SK-N-SH (cell line): ENCODE measurements at regions not wholly inside any gene's neighbourhood (a gene's known extent, or its start where the extent isn't known, plus 50 kb on each side); places are given as distances from the start of the nearest gene placed in this dataset.

ENCODE experiments used
- CTCF ChIA-PET: fragments of 300-600, 350-600 bp; formaldehyde crosslinking; extraction: SDS; loops from one replicate; lab custom pipeline; 2021; lab: Yijun Ruan, JAX
- POLR2A ChIA-PET: fragments of 350-600 bp; sonication (Branson Sonifier 250); formaldehyde crosslinking; extraction: SDS; loops from one replicate; lab custom pipeline; 2020; ENCODE audit warnings: antibody characterized with exemption, inconsistent platforms; lab: Yijun Ruan, JAX
- DNase-seq: peaks from one replicate; pipeline ENCODE4 v3.0.0; 2012
- H2AFZ ChIP-seq: fragments of 200-600 bp; sonication (generic); 2 replicates; pipeline ENCODE4 v1.8.1; 2016; ENCODE audit warnings: antibody characterized with exemption, mild to moderate bottlenecking, low read depth
- H3F3A ChIP-seq: fragments of 200-600 bp; sonication (generic); replicated peaks from 2 replicates; pipeline ENCODE3; 2016; ENCODE audit warnings: antibody characterized with exemption, mild to moderate bottlenecking; ENCODE audit not compliant: insufficient read depth
- H3K27ac ChIP-seq, 2 experiments: fragments of 200-500 bp in 1 of 2; fragments of 200-600 bp in 1 of 2; sonication (Bioruptor generic) in 1 of 2; sonication (generic), shearing (Covaris generic) in 1 of 2; 2 replicates each; pipeline versions ENCODE4 v1.5.1 to v1.6.1; 2014 to 2016; ENCODE audit warnings: low read depth in 2 of 2, inconsistent platforms in 1 of 2, low read length in 1 of 2, mild to moderate bottlenecking in 1 of 2, mixed read lengths in 1 of 2
- H3K27me3 ChIP-seq: fragments of 200-600 bp; sonication (generic), shearing (Covaris generic); 2 replicates; pipeline ENCODE4 v1.6.1; 2016; ENCODE audit warnings: mixed run types; ENCODE audit not compliant: insufficient read depth
- H3K36me3 ChIP-seq, 2 experiments: fragments of 200-500 bp in 1 of 2; fragments of 200-600 bp in 1 of 2; sonication (Bioruptor generic) in 1 of 2; sonication (generic) in 1 of 2; replicated peaks in 1 of 2; 2 replicates each; pipeline versions ENCODE3 to v1.5.1; 2014 to 2016; ENCODE audit warnings: low read length in 1 of 2, mild to moderate bottlenecking in 1 of 2; ENCODE audit not compliant: insufficient read depth in 2 of 2, control insufficient read depth in 1 of 2
- H3K4me1 ChIP-seq, 2 experiments: fragments of 200-500 bp in 1 of 2; fragments of 200-600 bp in 1 of 2; sonication (Bioruptor generic) in 1 of 2; sonication (generic), shearing (Covaris generic) in 1 of 2; 2 replicates each; pipeline versions ENCODE4 v1.5.1 to v1.6.1; 2014 to 2016; ENCODE audit warnings: low read depth in 1 of 2, low read length in 1 of 2, mixed run types in 1 of 2; ENCODE audit not compliant: insufficient read depth in 2 of 2, control insufficient read depth in 1 of 2
- H3K4me2 ChIP-seq: fragments of 200-600 bp; sonication (generic), shearing (Covaris generic); 2 replicates; pipeline ENCODE4 v1.6.1; 2017; ENCODE audit warnings: mixed run types
- H3K4me3 ChIP-seq, 2 experiments: fragments of 200-500 bp in 1 of 2; fragments of 200-600 bp in 1 of 2; sonication (Bioruptor generic) in 1 of 2; sonication (generic), shearing (Covaris generic) in 1 of 2; 2 replicates each; pipeline versions ENCODE4 v1.5.1 to v1.8.1; 2014 to 2016; ENCODE audit warnings: low read depth in 2 of 2, inconsistent platforms in 1 of 2, low read length in 1 of 2, mild to moderate bottlenecking in 1 of 2, mixed read lengths in 1 of 2, moderate library complexity in 1 of 2
- H3K79me2 ChIP-seq: fragments of 200-600 bp; sonication (generic); 2 replicates; pipeline ENCODE4 v1.8.1; 2017; ENCODE audit warnings: mild to moderate bottlenecking; ENCODE audit not compliant: insufficient read depth
- H3K9ac ChIP-seq: fragments of 200-600 bp; sonication (generic); 2 replicates; pipeline ENCODE4 v1.6.1; 2017; ENCODE audit warnings: mixed run types
- H3K9me2 ChIP-seq: fragments of 200-600 bp; sonication (generic); 2 replicates; pipeline ENCODE4 v1.6.1; 2017; ENCODE audit warnings: mixed run types
- H3K9me3 ChIP-seq: fragments of 200-600 bp; sonication (generic); 2 replicates; pipeline ENCODE4 v1.6.1; 2017; ENCODE audit warnings: mixed run types, mild to moderate bottlenecking, moderate library complexity
- H4K20me1 ChIP-seq: fragments of 200-600 bp; sonication (generic); 2 replicates; pipeline ENCODE4 v1.6.1; 2017; ENCODE audit warnings: mild to moderate bottlenecking, mixed run types; ENCODE audit not compliant: insufficient read depth
- ELF1 ChIP-seq: IDR thresholded peaks from 2 replicates; pipeline ENCODE4 v1.4.0; 2012
- EZH2phosphoT487 ChIP-seq: fragments of 200-600 bp; sonication (generic); IDR thresholded peaks from 2 replicates; pipeline ENCODE4 v1.6.1; 2017; ENCODE audit warnings: low read depth, mixed run types, mild to moderate bottlenecking, antibody characterized with exemption, moderate library complexity, borderline replicate concordance
- FOSL2 ChIP-seq: IDR thresholded peaks from 2 replicates; pipeline ENCODE4 v1.4.0; 2012; ENCODE audit warnings: low read depth, mild to moderate bottlenecking, moderate library complexity, borderline replicate concordance
- FOXJ3 ChIP-seq: sonication (generic); formaldehyde crosslinking; IDR thresholded peaks from 2 replicates; pipeline ENCODE4 v1.5.1; 2020; ENCODE audit warnings: mild to moderate bottlenecking, missing genetic modification reagents
- FOXM1 ChIP-seq: IDR thresholded peaks from 2 replicates; pipeline ENCODE4 v1.4.0; 2012; ENCODE audit warnings: low read depth, mild to moderate bottlenecking
- GATA2 ChIP-seq: sonication (generic); formaldehyde crosslinking; IDR thresholded peaks from 2 replicates; pipeline ENCODE4 v1.5.0; 2020; ENCODE audit warnings: mild to moderate bottlenecking, missing genetic modification reagents
- JUND ChIP-seq: IDR thresholded peaks from 2 replicates; pipeline ENCODE4 v1.4.0; 2012
- NFIC ChIP-seq: IDR thresholded peaks from 2 replicates; pipeline ENCODE4 v1.4.0; 2012; ENCODE audit warnings: borderline replicate concordance
- NRF1 ChIP-seq: IDR thresholded peaks from 2 replicates; pipeline ENCODE4 v1.6.1; 2012; ENCODE audit warnings: low read depth, mild to moderate bottlenecking, low read length
- POLR2AphosphoS5 ChIP-seq: IDR thresholded peaks from 2 replicates; pipeline ENCODE4 v1.6.1; 2012; ENCODE audit warnings: low read depth, low read length
- RAD21 ChIP-seq: IDR thresholded peaks from 2 replicates; pipeline ENCODE4 v1.6.1; 2012; ENCODE audit warnings: mild to moderate bottlenecking, low read length
- RXRA ChIP-seq: IDR thresholded peaks from 2 replicates; pipeline ENCODE4 v1.4.0; 2012; ENCODE audit warnings: low read depth, mild to moderate bottlenecking, borderline replicate concordance
- TAF1 ChIP-seq: IDR thresholded peaks from 2 replicates; pipeline ENCODE4 v1.6.1; 2012; ENCODE audit warnings: low read depth, mild to moderate bottlenecking, low read length, moderate library complexity, borderline replicate concordance
- YY1 ChIP-seq: IDR thresholded peaks from 2 replicates; pipeline ENCODE4 v1.4.0; 2012; ENCODE audit warnings: low read depth, mild to moderate bottlenecking
- WGBS: methylation state at CpG from one replicate; pipeline ENCODE4 v1.1.6; 2017; ENCODE audit warnings: low lambda C conversion rate; 5-methylcytosine and 5-hydroxymethylcytosine counted together
- TF ChIP-seq, protein P1 (sequence below): IDR thresholded peaks from 2 replicates; pipeline ENCODE4; 2012

DNA sequence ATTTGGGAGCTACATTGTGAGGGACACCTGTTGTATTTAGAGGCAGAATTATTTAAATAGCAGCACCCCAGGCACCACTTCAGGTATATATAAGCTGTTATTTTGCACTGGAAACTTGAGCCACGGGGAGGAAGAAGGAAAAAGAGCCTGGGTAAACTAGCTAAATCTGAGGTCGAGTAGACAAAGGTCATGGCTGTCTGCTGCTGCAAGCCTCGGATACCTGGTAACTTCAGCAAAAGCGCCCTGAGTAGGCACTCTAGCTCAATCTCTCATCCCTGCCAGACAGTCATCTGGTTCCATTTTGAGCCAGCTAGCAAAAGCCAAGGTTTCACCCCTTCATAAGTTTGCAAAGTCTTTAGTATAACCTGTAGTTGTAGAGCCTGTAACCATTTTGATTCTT lies 101.9 kb upstream of the ZNF644 start:
- H3K36me3 ChIP-seq, result no peaks in the 10 kb centered on the region
- H3K27ac ChIP-seq, result no peak overlapping the region
- no peaks in the 10 kb centered on the region for H3K9me2 ChIP-seq
- TF ChIP-seq FOXM1 (no peak), TAF1 (no peak), GATA2 (CRISPR knock-in tag) (no peak), NFIC (no peak), POLR2AphosphoS5 (no peak)
- TF ChIP-seq, protein P1, sequence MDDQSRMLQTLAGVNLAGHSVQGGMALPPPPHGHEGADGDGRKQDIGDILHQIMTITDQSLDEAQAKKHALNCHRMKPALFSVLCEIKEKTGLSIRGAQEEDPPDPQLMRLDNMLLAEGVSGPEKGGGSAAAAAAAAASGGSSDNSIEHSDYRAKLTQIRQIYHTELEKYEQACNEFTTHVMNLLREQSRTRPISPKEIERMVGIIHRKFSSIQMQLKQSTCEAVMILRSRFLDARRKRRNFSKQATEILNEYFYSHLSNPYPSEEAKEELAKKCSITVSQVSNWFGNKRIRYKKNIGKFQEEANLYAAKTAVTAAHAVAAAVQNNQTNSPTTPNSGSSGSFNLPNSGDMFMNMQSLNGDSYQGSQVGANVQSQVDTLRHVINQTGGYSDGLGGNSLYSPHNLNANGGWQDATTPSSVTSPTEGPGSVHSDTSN, result no peak
- no peaks in the 10 kb centered on the region for H3K9me3 ChIP-seq
- H3K4me3 ChIP-seq, result no peak overlapping the region
- WGBS, result 7% methylated on average over 4 of the region's 4 CpGs
- H3K9ac ChIP-seq, result no peak overlapping the region
- no peaks in the 10 kb centered on the region for H4K20me1 ChIP-seq
- no peaks in the 10 kb centered on the region for H3K4me1 ChIP-seq
- H3F3A ChIP-seq, result no peaks in the 10 kb centered on the region
- POLR2A ChIA-PET, result no interaction called here
- CTCF ChIA-PET, result interaction anchor here (0.5 to 1.6 kb wide), 5 partner anchors 26 to 402 kb away, joined by 3 to 7 read pairs (median 3); no protein-coding TSS in a partner anchor
- DNase-seq, result no peak
- H2AFZ ChIP-seq, result no peak overlapping the region
- H3K27me3 ChIP-seq, result no peaks in the 10 kb centered on the region; the same call in 1 of the 2 replicates
- no peaks in the 10 kb centered on the region for H3K79me2 ChIP-seq
- H3K4me2 ChIP-seq, result no peak overlapping the region

DNA sequence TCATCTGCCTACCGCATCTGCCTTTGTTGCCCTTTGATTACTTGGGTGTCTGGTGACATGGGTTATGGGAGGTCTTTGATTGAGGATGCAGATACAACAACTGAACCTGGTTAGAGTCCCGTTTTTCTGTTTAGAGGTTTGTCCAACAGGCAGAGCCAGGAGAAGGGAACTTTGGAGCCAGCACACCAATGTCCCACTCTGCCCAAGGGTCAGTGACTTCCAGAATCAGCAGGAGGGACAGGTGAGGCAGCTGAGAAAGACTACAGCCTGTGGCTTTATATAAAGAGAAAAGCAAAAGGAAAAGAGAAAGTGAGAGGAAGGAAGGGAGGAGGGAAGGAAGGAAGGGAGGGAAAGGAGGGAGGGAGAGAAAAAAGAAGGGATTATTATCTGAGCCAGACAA lies 101.5 kb upstream of the ZNF644 start:
- Histone ChIP-seq H3K4me3 (no peak overlapping the region), H3K9me2 (no peaks in the 10 kb centered on the region), H3K36me3 (no peaks in the 10 kb centered on the region), H3K9me3 (no peaks in the 10 kb centered on the region), H2AFZ (no peak overlapping the region), H3F3A (no peaks in the 10 kb centered on the region), H3K4me2 (no peak overlapping the region), H3K4me1 (no peaks in the 10 kb centered on the region), H3K9ac (no peak overlapping the region), H3K27me3 (no peaks in the 10 kb centered on the region), H4K20me1 (no peaks in the 10 kb centered on the region), H3K27ac (no peak overlapping the region), H3K79me2 (no peaks in the 10 kb centered on the region)
- TF ChIP-seq NFIC (no peak), ELF1 (no peak), JUND (no peak), RXRA (no peak), NRF1 (no peak), RAD21 (no peak), EZH2phosphoT487 (no peak), FOSL2 (no peak), FOXJ3 (CRISPR knock-in tag) (no peak), YY1 (no peak)
- POLR2A ChIA-PET, result no interaction called here
- no peak for DNase-seq
- WGBS, result 0% methylated on average over 2 of the region's 2 CpGs
- CTCF ChIA-PET, result interaction anchor here (0.5 to 1.6 kb wide), 3 partner anchors 30 to 159 kb away, joined by 3 to 7 read pairs (median 3); no protein-coding TSS in a partner anchor
